SW480 (cell line): ENCODE measurements at regions not wholly inside any gene's neighbourhood (a gene's known extent, or its start where the extent isn't known, plus 50 kb on each side); places are given as distances from the start of the nearest gene placed in this dataset.
"Not testable (repeated sequence)": the region's sequence is repeated elsewhere in the genome, so short reads cannot be mapped to it uniquely, and the experiment has no call there.

Source experiments
- DNase-seq: peaks from one replicate; pipeline ENCODE4 v3.0.0-alpha.2; 2016; ENCODE audit warnings: low spot score

GRCh38 chr2:187871506-187871905, 317.3 kb upstream of the TFPI start:
- DNase-seq = no peak

GRCh38 chr2:187873132-187873531, 318.9 kb upstream of the TFPI start:
- DNase-seq = no peak

DNA sequence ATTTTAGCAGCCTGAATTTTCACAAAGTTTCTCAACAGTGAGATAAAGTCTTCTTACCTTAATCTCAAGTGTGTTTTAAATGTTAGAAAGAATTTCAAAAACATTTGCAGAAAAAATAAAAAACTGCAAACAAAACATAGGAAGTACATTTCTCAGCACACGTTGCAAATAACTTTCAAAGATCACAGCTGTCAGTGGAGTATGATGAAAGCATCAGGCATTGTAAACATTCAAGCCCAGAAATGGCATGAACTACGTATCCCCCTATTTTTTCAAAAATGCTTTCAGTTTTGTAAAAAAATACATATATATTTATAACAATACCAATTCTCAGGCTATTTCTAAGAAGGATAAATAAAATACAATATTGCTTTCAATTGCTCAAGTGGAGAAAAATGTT, 320.6 kb upstream of the TFPI start:
- no peak for DNase-seq

GRCh38 chr2:187875261-187876141, 321.3 kb upstream of the TFPI start:
- DNase-seq = no peak

- DNase-seq = no peak
Measured at GRCh38 chr2:187876554-187876953, 322.3 kb upstream of the TFPI start.

DNA sequence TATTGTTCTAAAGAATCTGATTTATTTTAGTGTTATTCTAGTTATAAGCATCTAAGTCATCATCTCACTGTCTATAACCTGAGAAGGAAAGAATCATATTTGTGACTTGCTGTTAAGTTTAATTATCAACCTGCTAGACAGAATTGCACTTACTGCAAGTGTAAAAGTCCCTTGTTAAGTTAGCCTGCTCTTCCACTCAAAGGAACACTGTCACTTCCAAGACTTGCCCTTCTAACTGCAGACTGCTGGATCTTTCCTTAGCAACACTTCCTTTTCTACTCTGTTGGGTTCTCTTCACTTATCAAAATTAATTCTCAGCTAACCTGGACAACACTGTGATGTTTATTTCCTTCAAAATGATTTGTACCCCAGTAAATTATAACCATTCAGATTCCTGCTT, 323.2 kb upstream of the TFPI start:
- no peak for DNase-seq

DNA sequence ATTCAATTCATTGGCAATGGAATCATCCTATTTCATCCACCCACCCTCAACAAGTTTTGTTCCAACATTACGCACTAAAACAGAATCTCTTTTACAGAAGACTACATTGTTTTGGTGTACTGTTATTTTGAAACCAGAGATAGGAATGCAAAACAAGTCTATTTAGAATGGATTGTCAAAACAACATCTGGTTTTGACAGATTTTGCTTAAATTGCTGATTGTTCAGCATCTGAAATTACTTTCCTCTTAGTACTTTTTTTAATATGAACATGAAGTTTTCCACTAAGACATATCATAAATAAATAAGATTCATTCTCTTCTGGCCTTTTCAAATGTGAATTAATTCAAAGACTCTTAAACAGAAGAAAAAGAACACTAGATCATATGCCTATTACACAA, 323.9 kb upstream of the TFPI start:
- no peak for DNase-seq

- DNase-seq = no peak
Measured at GRCh38 chr2:187879491-187879890, 325.3 kb upstream of the TFPI start.

DNA sequence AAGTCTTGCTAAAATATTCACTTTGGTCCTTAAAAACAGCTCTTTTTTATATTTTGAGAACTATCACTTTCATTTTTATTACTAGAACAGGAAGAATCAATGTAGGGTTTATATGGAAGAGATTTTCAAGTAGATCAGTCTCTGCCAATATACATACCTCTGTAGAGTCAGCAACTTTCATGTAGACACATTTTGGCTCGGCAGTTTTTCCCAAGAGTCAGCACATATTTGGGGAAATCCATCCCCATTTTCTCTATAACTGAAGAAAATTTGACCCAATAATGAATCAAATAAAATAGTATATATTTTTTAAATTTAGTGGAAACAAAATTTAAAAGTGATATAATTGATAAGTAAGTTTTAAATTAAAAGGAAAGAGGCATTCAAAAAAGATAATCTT, 329.8 kb upstream of the TFPI start:
- no peak for DNase-seq

DNA sequence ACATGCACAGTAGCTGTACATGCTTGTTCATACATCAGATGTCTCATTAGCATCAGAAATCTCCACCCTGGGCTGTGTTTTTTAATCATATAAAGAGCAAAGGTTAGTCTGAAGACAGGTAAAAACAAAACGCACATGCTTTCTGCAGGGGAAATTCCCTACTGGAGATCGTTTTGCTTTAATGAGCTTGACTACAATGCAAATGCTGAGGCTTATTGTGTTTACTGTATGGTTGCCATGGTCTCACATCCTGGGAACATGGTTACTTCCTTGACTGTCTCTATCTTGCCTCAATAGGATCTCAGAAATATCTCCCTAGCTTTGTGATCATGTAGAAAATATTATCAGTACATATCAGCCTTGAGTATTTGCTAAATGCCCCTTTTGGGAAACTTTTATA, 336.5 kb upstream of the TFPI start:
- no peak for DNase-seq

DNA sequence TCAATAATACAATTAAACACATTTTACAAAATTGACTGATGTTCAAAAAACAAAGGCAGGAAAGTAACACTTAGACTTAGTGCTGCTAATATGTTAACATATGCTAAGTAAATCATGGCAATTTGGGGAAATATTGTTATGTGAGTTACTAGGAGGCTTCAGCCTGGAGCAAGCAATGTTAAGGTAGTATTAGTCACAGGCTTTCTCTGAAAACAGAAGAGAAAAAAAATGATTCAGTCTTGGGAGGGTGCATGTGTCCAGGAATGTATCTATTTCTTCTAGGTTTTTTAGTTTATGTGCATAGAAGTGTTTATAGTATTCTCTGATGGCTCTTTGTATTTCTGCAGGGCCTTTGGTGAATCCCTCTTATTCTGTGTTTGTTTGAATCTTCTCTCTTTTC, 345.8 kb upstream of the TFPI start:
- no peak for DNase-seq

DNA sequence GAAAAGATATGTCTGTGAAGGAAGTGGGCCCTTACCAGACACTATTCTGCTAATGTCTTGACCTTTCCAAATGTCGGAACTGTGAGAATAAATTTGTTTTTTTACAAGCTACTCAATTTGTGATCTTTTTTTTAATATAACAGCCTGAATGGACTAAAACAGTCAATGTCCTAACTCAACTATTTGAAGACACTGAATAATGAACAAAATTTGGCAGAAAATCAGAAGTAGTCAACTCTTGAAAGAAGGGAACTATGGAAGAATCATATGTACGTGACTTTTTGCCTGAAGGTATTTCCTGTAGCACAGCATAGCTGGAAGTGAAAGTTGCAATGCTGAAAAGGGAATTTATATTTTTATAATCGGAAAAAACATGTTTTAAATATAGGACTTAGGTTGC, 351.8 kb upstream of the TFPI start:
- no peak for DNase-seq

- DNase-seq = not testable (repeated sequence)
Measured at GRCh38 chr2:187910922-187911321, 356.7 kb upstream of the TFPI start.

- no peak for DNase-seq
Measured at GRCh38 chr2:187912950-187913349, 358.7 kb upstream of the TFPI start.

DNA sequence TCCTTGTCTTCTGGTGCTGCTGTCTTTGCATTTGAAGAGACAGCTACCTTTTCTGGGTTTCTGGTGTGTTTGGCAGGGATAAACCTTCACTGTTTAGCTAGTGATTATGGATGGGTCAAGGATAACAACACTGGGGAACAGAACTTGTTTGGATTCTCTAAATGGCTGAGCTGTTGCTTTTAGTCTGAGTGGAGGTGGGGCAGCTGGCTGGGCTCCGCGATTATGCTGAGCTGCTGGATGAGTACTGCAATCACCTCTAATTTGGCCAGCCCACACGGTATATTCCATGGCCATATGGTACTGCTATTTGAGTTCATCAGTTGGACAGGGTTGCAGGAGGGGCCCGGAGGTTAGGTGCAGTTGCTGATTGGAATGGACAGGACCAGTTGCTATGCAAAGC, 361.6 kb upstream of the TFPI start:
- no peak for DNase-seq

DNA sequence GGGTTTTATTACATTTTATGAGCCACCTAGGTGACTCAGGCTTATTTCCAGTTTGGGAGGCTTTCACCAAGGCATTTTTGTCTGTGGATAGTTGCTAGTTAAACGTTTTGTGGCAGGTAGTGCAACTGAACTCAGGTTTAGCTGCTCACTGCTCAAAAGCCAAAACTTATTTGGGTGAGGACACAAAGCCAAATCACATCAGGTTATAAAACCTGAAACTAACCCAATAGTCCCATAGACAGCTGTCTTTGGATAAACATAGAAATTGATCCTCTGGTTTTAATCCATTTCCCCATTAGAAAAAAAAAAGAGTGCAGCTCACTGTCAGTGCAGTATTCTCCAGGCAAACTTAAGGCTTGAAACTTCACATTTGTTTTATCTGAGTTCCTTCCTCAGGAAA, 362.6 kb upstream of the TFPI start:
- no peak for DNase-seq

DNA sequence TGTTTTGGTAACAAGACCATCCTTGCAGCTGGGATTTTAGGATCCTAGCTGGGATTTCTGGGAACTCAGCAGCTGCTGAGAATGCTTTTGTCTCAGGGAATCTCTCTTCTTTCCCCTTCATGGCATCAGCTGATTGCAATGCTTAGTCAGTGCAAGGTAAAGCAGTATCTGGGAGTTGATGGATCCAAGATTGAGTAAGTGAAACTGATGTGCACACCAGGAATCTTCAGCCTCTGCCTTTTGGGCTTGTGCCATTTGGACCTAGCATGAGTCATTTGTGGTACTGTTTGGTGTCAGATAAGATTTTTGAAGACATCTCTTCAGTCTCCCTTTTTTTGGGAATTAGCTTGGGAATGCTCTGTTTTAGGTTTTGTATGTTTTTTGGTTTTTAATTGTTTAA, 363.3 kb upstream of the TFPI start:
- DNase-seq = no peak

GRCh38 chr2:187918996-187919821, 365.0 kb upstream of the TFPI start:
- DNase-seq = no peak

GRCh38 chr2:187920511-187920910, 366.3 kb upstream of the TFPI start:
- DNase-seq = no peak

GRCh38 chr2:187922846-187923245, 368.6 kb upstream of the TFPI start:
- no peak for DNase-seq

- no peak for DNase-seq
Measured at GRCh38 chr2:187924293-187924692, 367.4 kb upstream of the GULP1 start.

- no peak for DNase-seq
Measured at GRCh38 chr2:187934236-187934635, 357.4 kb upstream of the GULP1 start.

- DNase-seq = no peak
Measured at GRCh38 chr2:187934692-187935091, 357.0 kb upstream of the GULP1 start.
